Gastrocnemius medialis (tissue), 4 donors: ENCODE measurements at regions not wholly inside any gene's neighbourhood (a gene's known extent, or its start where the extent isn't known, plus 50 kb on each side); places are given as distances from the start of the nearest gene placed in this dataset.

ENCODE experiments used
- ATAC-seq, 2 donors: fragments of 150-250 bp; one replicate each; pipeline ENCODE4 v1.9.1; 2016
- DNase-seq, 2 donors: peaks; one replicate each; pipeline ENCODE4 v3.0.0-alpha.2; 2019
- H3K27ac ChIP-seq, 4 donors: fragments of 200-600 bp; sonication (generic); 1 replicate in 1 of 4; 2 replicates in 3 of 4; pipeline ENCODE4 v1.5.1; 2016 to 2018; ENCODE audit warnings: mild to moderate bottlenecking in 2 of 4, moderate library complexity in 1 of 4
- H3K27me3 ChIP-seq, 3 donors: fragments of 200-600 bp; sonication (generic) in 2 of 3; 1 replicate in 1 of 3; 2 replicates in 2 of 3; pipeline versions ENCODE4 v1.5.1 to v1.6.0; 2016 to 2019; ENCODE audit warnings: mild to moderate bottlenecking in 1 of 3, moderate library complexity in 1 of 3
- H3K36me3 ChIP-seq, 2 donors: fragments of 200-600 bp; sonication (generic) in 1 of 2; one replicate each; pipeline ENCODE4 v1.5.1; 2017 to 2018
- H3K4me1 ChIP-seq, 2 donors: fragments of 200-600 bp; sonication (generic) in 1 of 2; one replicate each; pipeline ENCODE4 v1.5.1; 2016 to 2017; ENCODE audit warnings: mild to moderate bottlenecking in 2 of 2
- H3K4me3 ChIP-seq, 4 donors: fragments of 200-600 bp; sonication (generic) in 3 of 4; 1 replicate in 1 of 4; 2 replicates in 3 of 4; pipeline ENCODE4 v1.5.1; 2016 to 2019; ENCODE audit warnings: mild to moderate bottlenecking in 2 of 4
- H3K9me3 ChIP-seq, 3 donors: fragments of 200-600 bp; sonication (generic) in 2 of 3; 1 replicate in 1 of 3; 2 replicates in 2 of 3; pipeline ENCODE4 v1.5.1; 2016 to 2019
- POLR2A ChIP-seq, 2 donors: fragments of 450-650 bp; IDR thresholded peaks; one replicate each; pipeline ENCODE4 v1.6.1; 2017; ENCODE audit warnings: antibody characterized with exemption in 2 of 2, mild to moderate bottlenecking in 2 of 2, moderate library complexity in 2 of 2
- in situ Hi-C, 4 donors: fragments of 200-750 bp; cut with MboI; loops; one replicate each; pipeline versions ENCODE4 v1.15.0 to v1.8.0; 2017; ENCODE audit warnings: low sequenced_read_pairs in 4 of 4
- intact Hi-C: fragments of 100-400 bp; cut with DNase I; formaldehyde crosslinking; loops from one replicate; pipeline ENCODE4 v1.15.1; 2023; ENCODE audit warnings: low total_unique reads
- TF ChIP-seq, protein P1 (sequence below), 5 experiments: fragments of 450-650 bp in 3 of 5; fragments of 200-600 bp in 2 of 5; sonication (generic) in 2 of 5; IDR thresholded peaks in 4 of 5; conservative IDR thresholded peaks in 1 of 5; 1 replicate in 4 of 5; 2 replicates in 1 of 5; pipeline ENCODE4 v1.5.1; 2016 to 2019; ENCODE audit warnings: antibody characterized with exemption in 5 of 5, mild to moderate bottlenecking in 3 of 5, moderate library complexity in 3 of 5

DNA sequence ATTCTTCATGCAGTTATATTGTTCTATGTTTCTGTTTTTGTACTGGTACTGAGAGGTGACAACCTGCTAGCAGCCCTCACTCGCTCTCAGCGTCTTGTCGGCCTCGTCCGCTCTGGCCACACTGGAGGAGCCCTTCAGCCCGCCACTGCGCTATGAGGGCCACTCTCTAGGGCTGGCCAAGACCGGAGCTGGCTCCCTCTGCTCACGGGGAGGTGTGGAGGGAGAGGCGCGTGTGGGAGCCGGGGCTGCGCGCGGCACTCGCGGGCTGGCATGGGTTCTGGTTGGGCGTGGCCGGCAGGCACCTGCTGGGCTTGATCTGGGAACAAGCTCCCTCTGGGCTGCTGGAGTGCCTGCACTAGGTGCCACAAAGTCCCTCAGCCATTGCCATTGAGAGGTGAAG lies 1323.8 kb upstream of the EYS start:
- no peaks in the 10 kb centered on the region for H3K27me3 ChIP-seq
- H3K4me1 ChIP-seq: no peaks in the 10 kb centered on the region
- TF ChIP-seq POLR2A (IDR thresholded peaks at IDR 0.05): no peak
- TF ChIP-seq, protein P1, sequence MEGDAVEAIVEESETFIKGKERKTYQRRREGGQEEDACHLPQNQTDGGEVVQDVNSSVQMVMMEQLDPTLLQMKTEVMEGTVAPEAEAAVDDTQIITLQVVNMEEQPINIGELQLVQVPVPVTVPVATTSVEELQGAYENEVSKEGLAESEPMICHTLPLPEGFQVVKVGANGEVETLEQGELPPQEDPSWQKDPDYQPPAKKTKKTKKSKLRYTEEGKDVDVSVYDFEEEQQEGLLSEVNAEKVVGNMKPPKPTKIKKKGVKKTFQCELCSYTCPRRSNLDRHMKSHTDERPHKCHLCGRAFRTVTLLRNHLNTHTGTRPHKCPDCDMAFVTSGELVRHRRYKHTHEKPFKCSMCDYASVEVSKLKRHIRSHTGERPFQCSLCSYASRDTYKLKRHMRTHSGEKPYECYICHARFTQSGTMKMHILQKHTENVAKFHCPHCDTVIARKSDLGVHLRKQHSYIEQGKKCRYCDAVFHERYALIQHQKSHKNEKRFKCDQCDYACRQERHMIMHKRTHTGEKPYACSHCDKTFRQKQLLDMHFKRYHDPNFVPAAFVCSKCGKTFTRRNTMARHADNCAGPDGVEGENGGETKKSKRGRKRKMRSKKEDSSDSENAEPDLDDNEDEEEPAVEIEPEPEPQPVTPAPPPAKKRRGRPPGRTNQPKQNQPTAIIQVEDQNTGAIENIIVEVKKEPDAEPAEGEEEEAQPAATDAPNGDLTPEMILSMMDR (IDR thresholded peaks at IDR 0.05 in 4 of 5, conservative IDR thresholded peaks at IDR 0.05 in 1 of 5): no peak
- H3K27ac ChIP-seq: no peak overlapping the region
- no peak for ATAC-seq
- no peak for DNase-seq
- intact Hi-C loops (no loop called here), in situ Hi-C loops (no loop called here)
- no peaks in the 10 kb centered on the region for H3K36me3 ChIP-seq
- no peak overlapping the region for H3K4me3 ChIP-seq
- H3K9me3 ChIP-seq: no peaks in the 10 kb centered on the region

GRCh38 chr6:67016921-67017460 lies 1310.0 kb upstream of the EYS start:
- TF ChIP-seq, protein P1 (IDR thresholded peaks at IDR 0.05 in 4 of 5, conservative IDR thresholded peaks at IDR 0.05 in 1 of 5): no peak
- no peak for TF ChIP-seq POLR2A (IDR thresholded peaks at IDR 0.05)

GRCh38 chr6:67011441-67011840 lies 1304.4 kb upstream of the EYS start:
- Histone ChIP-seq H3K27ac (no peak overlapping the region), H3K4me1 (no peaks in the 10 kb centered on the region), H3K9me3 (peaks cover 0 to 3% (median 0%) of the 10 kb centered on the region in 3 donors), H3K36me3 (no peaks in the 10 kb centered on the region), H3K4me3 (no peak overlapping the region), H3K27me3 (no peaks in the 10 kb centered on the region)
- in situ Hi-C loops (no loop called here), intact Hi-C loops (no loop called here)
- no peak for ATAC-seq
- TF ChIP-seq POLR2A (IDR thresholded peaks at IDR 0.05): no peak
- TF ChIP-seq, protein P1 (IDR thresholded peaks at IDR 0.05 in 4 of 5, conservative IDR thresholded peaks at IDR 0.05 in 1 of 5): no peak
- DNase-seq: no peak

More at GRCh38 chr6:67016921-67017460, 1310.0 kb upstream of the EYS start:
- no peaks in the 10 kb centered on the region for H3K27me3 ChIP-seq
- H3K9me3 ChIP-seq: peaks cover 0 to 3% (median 0%) of the 10 kb centered on the region in 3 donors
- H3K4me1 ChIP-seq: no peaks in the 10 kb centered on the region
- no peaks in the 10 kb centered on the region for H3K36me3 ChIP-seq
- in situ Hi-C loops: no loop called here
- no peak overlapping the region for H3K27ac ChIP-seq
- intact Hi-C loops: no loop called here
- H3K4me3 ChIP-seq: no peak overlapping the region
- ATAC-seq (no peak), DNase-seq (no peak)

DNA sequence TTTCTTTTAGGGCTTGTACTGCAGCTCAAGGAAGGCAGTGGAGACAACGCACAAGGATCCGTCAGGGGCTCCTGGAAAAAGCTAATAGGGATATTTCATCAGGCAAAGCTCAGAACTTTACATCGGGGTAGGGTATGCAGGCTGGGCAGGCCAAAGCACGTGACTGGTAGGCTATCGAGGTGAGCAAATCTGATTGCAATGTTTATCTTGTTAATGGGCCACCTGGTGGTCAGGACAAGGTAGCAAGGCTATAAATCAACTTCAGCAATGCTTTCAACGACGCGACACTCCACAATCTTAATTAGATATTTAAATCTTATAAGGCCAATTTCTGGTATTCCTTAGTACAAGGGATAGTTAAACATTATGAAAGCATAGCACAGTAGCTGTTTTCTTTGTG lies 1302.8 kb upstream of the EYS start:
- Histone ChIP-seq H3K27ac (no peak overlapping the region), H3K36me3 (no peaks in the 10 kb centered on the region), H3K27me3 (no peaks in the 10 kb centered on the region), H3K9me3 (peaks cover 0 to 3% (median 0%) of the 10 kb centered on the region in 3 donors), H3K4me1 (no peaks in the 10 kb centered on the region), H3K4me3 (no peak overlapping the region)
- DNase-seq (no peak), ATAC-seq (no peak)
- intact Hi-C loops (no loop called here), in situ Hi-C loops (no loop called here)
- TF ChIP-seq POLR2A (IDR thresholded peaks at IDR 0.05): no peak
- TF ChIP-seq, protein P1 (IDR thresholded peaks at IDR 0.05 in 4 of 5, conservative IDR thresholded peaks at IDR 0.05 in 1 of 5): no peak

GRCh38 chr6:67003844-67004243 lies 1296.8 kb upstream of the EYS start:
- intact Hi-C loops (no loop called here), in situ Hi-C loops (no loop called here)
- Histone ChIP-seq H3K9me3 (no peaks in the 10 kb centered on the region), H3K4me1 (no peaks in the 10 kb centered on the region), H3K27ac (no peak overlapping the region), H3K27me3 (no peaks in the 10 kb centered on the region), H3K4me3 (no peak overlapping the region), H3K36me3 (no peaks in the 10 kb centered on the region)
- no peak for DNase-seq
- no peak for ATAC-seq
- TF ChIP-seq, protein P1 (IDR thresholded peaks at IDR 0.05 in 4 of 5, conservative IDR thresholded peaks at IDR 0.05 in 1 of 5): no peak
- no peak for TF ChIP-seq POLR2A (IDR thresholded peaks at IDR 0.05)
